ENCODE measurements at regions not wholly inside any gene's neighbourhood (a gene's known extent, or its start where the extent isn't known, plus 50 kb on each side); places are given as distances from the start of the nearest gene placed in this dataset.

DNA sequence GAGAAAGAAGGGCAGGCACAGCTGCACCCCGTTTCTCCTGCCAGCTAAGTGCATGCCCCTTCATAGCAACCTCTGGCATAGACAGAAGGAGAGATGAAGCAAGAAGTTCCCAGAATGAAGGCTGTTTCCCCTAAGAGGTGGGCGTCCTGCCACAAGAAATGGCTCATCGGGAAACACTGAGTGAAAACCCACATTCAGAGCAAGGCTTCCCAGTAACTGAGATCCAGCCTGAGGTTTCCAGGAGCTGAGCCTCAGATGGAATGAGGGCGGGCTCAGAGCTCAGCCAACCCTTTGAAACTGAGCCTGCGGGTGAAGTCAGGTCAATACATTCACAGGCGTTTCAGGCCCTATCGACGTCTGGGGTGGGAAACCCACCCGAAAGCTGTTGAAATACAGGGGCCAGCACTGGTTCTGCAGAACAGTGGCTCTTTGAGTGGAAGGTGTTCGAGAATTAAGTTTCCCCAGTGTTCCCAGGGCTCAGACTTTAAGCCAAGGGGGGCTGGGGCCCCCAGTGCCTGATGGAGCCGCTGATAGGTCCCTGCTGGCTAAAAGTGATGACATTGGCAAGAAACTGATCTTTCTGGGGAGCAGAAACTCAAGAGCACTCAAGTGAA is 510.2 kb downstream of the RPS24 start:
- Histone ChIP-seq H4K20me1 (ENCODE audit: low read length) (no peaks in the 10 kb centered on the region), H3K9me3 (ENCODE audit: low read length) (no peaks in the 10 kb centered on the region), H3F3A (ENCODE audit: low read length, unreplicated experiment) (no peaks in the 10 kb centered on the region), H3K79me2 (ENCODE audit: low read length) (no peaks in the 10 kb centered on the region), H3K4me1 (ENCODE audit: insufficient read depth, low read length) (peaks cover 2% of the 10 kb centered on the region), H3K4me3 (ENCODE audit: low read length) (no peak overlapping the region), H3K4me2 (ENCODE audit: low read length) (no peak overlapping the region), H3K36me3 (ENCODE audit: low read depth, low read length) (no peaks in the 10 kb centered on the region), H3K27ac (ENCODE audit: low read length) (no peak overlapping the region), H3K9me2 (replicated peaks; ENCODE audit: low read length) (no peaks in the 10 kb centered on the region), H3K27me3 (ENCODE audit: low read length) (peaks cover 56% of the 10 kb centered on the region), H2AFZ (ENCODE audit: low read length) (no peak overlapping the region), H3K9ac (ENCODE audit: low read length) (no peak overlapping the region)
- no peak for ATAC-seq
- ChIA-PET POLR2A (ENCODE audit: unreplicated experiment) (no interaction called here), CTCF (no interaction called here)
- no peak for DNase-seq
- intact Hi-C loops (cut with micrococcal nuclease), result no loop called here
- BruUV-seq (replicated peaks), result no TSS peak
- no peak for TF ChIP-seq EZH2phosphoT487 (IDR thresholded peaks at IDR 0.05; ENCODE audit: borderline replicate concordance, low read length)
- no peak for TF ChIP-seq EZH2 (IDR thresholded peaks at IDR 0.05; ENCODE audit: low read length, unreplicated experiment)
- TF ChIP-seq, protein P1, sequence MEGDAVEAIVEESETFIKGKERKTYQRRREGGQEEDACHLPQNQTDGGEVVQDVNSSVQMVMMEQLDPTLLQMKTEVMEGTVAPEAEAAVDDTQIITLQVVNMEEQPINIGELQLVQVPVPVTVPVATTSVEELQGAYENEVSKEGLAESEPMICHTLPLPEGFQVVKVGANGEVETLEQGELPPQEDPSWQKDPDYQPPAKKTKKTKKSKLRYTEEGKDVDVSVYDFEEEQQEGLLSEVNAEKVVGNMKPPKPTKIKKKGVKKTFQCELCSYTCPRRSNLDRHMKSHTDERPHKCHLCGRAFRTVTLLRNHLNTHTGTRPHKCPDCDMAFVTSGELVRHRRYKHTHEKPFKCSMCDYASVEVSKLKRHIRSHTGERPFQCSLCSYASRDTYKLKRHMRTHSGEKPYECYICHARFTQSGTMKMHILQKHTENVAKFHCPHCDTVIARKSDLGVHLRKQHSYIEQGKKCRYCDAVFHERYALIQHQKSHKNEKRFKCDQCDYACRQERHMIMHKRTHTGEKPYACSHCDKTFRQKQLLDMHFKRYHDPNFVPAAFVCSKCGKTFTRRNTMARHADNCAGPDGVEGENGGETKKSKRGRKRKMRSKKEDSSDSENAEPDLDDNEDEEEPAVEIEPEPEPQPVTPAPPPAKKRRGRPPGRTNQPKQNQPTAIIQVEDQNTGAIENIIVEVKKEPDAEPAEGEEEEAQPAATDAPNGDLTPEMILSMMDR (conservative IDR thresholded peaks at IDR 0.05; ENCODE audit: low read depth, low read length), result no peak

DNA sequence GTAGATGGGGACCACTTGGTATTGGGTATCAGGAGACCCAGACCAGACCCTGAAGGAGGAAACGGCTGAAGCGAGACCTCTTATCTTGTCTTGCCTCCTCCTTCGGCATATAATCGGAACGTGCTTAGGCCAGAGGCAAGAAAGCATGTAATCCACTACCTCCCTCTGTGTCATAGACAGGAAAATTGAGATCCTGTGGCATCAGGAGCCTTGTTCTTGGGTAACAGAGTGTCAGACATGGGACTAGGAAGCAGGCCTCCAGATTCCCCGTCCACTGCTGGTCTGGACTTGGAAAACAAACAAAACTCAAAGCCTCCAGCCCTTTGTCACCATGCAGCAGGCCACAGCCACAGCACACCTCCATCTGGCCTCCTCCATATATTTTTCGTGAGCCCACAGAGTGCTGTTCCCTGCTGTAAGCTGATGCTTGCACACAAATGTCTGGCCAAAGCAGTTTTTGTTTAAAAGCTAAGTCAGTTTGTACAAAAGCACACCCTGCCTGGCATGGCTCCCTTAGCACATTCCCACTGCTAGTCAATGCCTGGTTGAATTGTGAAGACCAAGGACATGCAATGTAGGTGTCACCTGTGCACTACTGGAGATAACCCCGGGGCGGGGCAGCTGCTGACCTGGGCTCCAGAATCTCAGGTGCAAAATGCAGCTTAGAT is 510.9 kb downstream of the RPS24 start:
- TF ChIP-seq EZH2 (IDR thresholded peaks at IDR 0.05; ENCODE audit: low read length, unreplicated experiment), result no peak
- no peak for TF ChIP-seq EZH2phosphoT487 (IDR thresholded peaks at IDR 0.05; ENCODE audit: borderline replicate concordance, low read length)
- TF ChIP-seq, protein P1 (conservative IDR thresholded peaks at IDR 0.05; ENCODE audit: low read depth, low read length), result no peak
- ATAC-seq, result no peak
- Histone ChIP-seq H3K27ac (ENCODE audit: low read length) (no peak overlapping the region), H3K4me3 (ENCODE audit: low read length) (no peak overlapping the region), H3K27me3 (ENCODE audit: low read length) (peaks cover 49% of the 10 kb centered on the region), H3K4me1 (ENCODE audit: insufficient read depth, low read length) (peaks cover 8% of the 10 kb centered on the region), H4K20me1 (ENCODE audit: low read length) (no peaks in the 10 kb centered on the region), H3K79me2 (ENCODE audit: low read length) (no peaks in the 10 kb centered on the region), H2AFZ (ENCODE audit: low read length) (no peak overlapping the region), H3F3A (ENCODE audit: low read length, unreplicated experiment) (no peaks in the 10 kb centered on the region), H3K4me2 (ENCODE audit: low read length) (no peak overlapping the region), H3K36me3 (ENCODE audit: low read depth, low read length) (no peaks in the 10 kb centered on the region), H3K9ac (ENCODE audit: low read length) (no peak overlapping the region), H3K9me2 (replicated peaks; ENCODE audit: low read length) (no peaks in the 10 kb centered on the region), H3K9me3 (ENCODE audit: low read length) (no peaks in the 10 kb centered on the region)
- intact Hi-C loops (cut with micrococcal nuclease), result no loop called here
- ChIA-PET POLR2A (ENCODE audit: unreplicated experiment) (no interaction called here), CTCF (no interaction called here)
- BruUV-seq (replicated peaks), result no TSS peak
- DNase-seq, result no peak

DNA sequence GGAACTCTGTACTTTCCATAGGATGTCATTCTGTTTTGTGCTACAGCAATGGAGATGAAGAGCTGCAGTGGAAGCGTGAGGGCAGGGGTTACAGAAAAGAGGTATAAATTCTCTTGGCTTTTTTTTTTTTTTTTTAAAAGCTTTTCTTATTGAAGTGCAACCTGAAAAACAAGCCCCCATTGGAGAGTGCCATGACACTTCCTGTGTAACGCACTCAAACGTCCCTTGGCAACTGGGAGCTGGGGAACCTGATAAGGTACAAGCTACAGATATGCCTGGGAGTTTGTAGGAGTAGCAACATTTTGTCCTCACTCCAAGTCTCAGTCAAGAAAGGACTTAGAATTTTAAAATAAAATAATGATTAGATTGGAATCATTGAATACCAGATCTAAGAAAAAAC is 512.1 kb downstream of the RPS24 start:
- DNase-seq (no peak), ATAC-seq (no peak)
- Histone ChIP-seq H3F3A (ENCODE audit: low read length, unreplicated experiment) (peaks cover 7% of the 10 kb centered on the region), H3K27me3 (ENCODE audit: low read length) (peaks cover 47% of the 10 kb centered on the region), H3K79me2 (ENCODE audit: low read length) (no peaks in the 10 kb centered on the region), H3K9ac (ENCODE audit: low read length) (no peak overlapping the region), H3K4me3 (ENCODE audit: low read length) (no peak overlapping the region), H3K4me2 (ENCODE audit: low read length) (no peak overlapping the region), H3K27ac (ENCODE audit: low read length) (no peak overlapping the region), H3K9me2 (replicated peaks; ENCODE audit: low read length) (0 out of 2 replicates have a peak, but pooled peaks cover 1% of the 10 kb centered on the region), H3K9me3 (ENCODE audit: low read length) (no peaks in the 10 kb centered on the region), H4K20me1 (ENCODE audit: low read length) (no peaks in the 10 kb centered on the region), H2AFZ (ENCODE audit: low read length) (peak overlapping the region; percentile 19), H3K4me1 (ENCODE audit: insufficient read depth, low read length) (peaks cover 20% of the 10 kb centered on the region), H3K36me3 (ENCODE audit: low read depth, low read length) (no peaks in the 10 kb centered on the region)
- no TSS peak for BruUV-seq (replicated peaks)
- no peak for TF ChIP-seq EZH2 (IDR thresholded peaks at IDR 0.05; ENCODE audit: low read length, unreplicated experiment)
- no peak for TF ChIP-seq EZH2phosphoT487 (IDR thresholded peaks at IDR 0.05; ENCODE audit: borderline replicate concordance, low read length)
- TF ChIP-seq, protein P1 (conservative IDR thresholded peaks at IDR 0.05; ENCODE audit: low read depth, low read length), result no peak
- POLR2A ChIA-PET (ENCODE audit: unreplicated experiment), result interaction anchor here (0.7 kb wide), 1 partner anchor 21 kb away, joined by 4 read pairs; no protein-coding TSS in a partner anchor
- intact Hi-C loops (cut with micrococcal nuclease), result no loop called here
- CTCF ChIA-PET, result no interaction called here

Measured in PC-3 (cell line).